NAMALWA (cell line): ENCODE measurements at regions not wholly inside any gene's neighbourhood (a gene's known extent, or its start where the extent isn't known, plus 50 kb on each side); places are given as distances from the start of the nearest gene placed in this dataset.

ENCODE experiments used
- DNase-seq: peaks from one replicate; pipeline ENCODE4 v3.0.0-alpha.2; 2015; ENCODE audit warnings: low spot score

DNA sequence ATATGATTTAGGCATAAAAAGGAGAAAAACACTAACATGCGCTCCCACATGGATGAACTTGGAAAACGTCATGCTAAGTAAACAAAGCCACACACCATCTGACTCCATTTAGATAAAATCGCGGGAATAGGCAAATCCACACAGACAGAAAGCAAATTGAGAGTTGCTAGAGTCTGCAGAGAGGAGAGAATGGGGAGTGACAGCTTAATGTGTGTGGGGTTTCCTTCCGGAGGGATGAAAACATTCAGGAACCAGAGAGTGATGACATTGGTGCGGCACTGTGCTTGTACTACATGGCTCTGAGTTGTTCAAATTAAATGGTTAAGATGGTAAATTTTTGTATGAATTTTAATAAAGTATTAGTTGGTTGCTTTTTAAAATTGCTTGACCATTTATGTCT, 482.9 kb upstream of the AKR1E2 start:
- no peak for DNase-seq

DNA sequence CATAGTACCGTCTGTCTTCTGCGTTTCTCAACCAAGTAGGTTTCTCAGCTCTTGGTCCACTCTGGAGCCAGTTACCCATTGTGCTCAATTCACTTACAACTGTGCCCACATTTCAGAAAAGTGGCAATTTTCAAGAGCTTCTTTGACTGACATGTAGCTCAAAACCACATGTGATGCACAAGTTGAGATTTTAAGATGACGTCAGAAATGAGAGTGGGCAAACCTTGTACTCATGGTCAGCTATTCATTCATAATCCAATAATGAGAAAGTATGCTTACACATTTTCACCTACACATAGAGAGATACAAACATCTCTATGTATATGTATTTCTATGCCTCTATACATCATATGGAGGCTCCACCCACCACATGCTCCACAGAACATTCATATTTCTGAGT, 487.2 kb upstream of the AKR1E2 start:
- no peak for DNase-seq

DNA sequence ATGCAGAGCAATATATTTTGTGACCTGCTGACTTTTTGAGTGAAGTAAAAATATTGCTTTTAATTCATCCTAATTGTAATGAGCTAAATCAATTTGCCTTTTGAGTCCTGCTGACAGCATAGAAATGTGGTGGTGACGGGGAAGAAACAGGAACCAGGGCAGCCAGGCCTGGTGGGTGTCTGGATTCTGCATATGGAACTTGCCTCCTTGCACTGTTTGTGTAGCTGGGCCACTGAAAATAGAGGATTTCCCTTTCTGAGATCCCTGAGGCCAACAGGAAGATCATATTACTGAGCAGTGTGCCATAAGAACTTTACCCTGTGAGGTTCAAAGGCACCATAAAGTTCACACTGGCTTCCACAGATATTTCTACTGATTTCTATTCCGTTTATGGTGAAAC, 488.4 kb upstream of the AKR1E2 start:
- DNase-seq = no peak

DNA sequence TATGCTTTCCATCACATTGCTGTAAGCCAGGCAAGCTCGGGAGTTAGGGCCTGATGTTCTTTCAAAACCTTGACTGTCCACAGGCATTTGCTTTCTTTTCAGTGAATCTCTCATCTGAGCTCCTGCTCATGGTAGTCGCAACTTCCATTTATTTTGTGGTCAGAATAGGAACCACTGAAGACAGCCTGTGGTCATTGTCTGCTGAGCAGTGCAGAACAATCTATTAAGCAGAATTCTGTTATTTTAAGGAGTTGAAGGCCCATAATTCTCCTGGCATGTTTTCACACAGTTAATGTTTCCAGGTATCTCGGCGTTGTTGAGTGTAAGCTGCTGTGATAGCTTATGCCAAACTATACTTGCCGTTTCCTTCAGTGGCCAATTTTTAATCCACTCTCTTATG, 491.1 kb upstream of the AKR1E2 start:
- DNase-seq = no peak

DNA sequence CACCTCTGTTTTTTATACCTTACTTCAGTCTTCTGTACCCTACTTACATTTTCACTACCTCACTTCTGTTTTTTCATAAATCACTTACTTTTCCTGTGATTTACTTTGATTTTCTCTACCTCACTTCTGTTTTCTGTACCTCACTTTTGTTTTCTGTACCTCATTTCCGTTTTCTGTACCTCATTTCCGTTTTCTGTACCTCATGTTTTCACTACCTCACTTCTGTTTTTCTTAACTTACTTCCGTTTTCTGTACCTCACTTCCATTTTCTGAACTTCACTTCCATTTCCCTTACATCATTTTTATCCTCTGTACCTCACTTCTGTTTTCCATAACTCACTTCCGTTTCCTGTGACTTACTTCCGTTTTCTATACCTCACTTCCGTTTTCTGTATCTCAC, 492.0 kb upstream of the AKR1E2 start:
- no peak for DNase-seq

DNA sequence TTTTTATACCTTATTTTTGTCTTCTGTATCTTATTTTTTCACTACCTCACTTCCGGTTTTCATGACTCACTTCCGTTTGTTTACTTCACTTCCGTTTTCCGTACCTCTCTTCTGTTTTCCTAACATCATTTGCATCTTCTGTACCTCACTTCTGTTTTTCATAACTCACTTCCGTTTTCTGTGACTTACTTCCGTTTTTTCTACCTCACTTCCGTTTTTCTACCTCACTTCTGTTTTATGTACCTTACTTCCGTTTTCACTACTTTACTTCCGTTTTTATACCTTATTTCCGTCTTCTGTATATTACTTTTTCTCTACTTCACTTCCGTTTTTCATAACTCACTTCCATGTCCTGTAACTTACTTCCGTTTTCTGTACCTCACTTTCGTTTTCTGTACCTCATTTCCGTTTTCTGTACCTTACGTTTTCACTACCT, 492.5 kb upstream of the AKR1E2 start:
- DNase-seq = peak; percentile 88

DNA sequence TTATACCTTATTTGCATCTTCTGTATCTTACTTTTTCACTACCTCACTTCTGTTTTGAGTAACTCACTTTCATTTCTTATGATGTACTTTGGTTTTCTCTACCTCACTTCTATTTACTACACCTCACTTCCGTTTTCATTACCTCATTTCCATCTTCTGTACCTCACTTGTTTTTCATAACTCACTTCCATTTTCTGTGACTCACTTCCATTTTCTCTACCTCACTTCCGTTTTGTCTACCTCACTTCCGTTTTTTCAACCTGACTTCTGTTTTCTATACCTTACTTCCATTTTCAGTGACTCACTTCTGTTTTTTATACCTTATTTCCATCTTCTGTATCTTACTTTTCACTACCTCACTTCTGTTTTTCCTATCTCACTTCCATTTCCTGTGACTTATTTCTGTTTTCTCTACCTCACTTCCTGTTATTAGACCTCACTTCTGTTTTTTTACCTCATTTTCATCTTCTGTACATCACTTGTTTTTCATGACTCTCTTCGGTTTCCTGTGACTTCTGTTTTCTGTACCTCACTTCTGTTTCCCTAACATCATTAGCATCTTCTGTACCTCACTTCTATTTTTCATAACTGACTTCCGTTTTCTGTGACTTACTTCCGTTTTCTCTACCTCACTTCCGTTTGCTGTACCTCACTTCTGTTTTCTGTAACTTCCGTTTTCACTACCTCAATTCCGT, 493.1 kb upstream of the AKR1E2 start:
- DNase-seq = no peak

DNA sequence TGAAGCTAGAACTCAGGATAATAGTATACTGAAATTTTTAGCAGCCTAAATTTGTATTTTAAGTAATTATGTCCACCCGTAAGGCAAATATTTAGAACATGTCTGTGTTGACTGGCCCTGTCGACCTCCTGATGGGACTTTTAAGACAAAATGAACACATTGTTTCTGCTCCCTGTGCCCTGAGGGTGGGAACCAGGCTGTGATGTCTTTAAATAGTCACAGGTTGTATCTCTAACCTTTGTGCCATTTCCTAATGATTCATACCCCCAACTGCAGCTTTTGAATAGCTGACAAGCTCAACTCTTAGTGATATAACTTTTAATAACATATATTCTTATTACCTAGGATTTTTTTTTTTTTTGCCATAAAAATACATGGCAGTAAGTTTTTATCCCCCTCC, 494.9 kb upstream of the AKR1E2 start:
- no peak for DNase-seq

DNA sequence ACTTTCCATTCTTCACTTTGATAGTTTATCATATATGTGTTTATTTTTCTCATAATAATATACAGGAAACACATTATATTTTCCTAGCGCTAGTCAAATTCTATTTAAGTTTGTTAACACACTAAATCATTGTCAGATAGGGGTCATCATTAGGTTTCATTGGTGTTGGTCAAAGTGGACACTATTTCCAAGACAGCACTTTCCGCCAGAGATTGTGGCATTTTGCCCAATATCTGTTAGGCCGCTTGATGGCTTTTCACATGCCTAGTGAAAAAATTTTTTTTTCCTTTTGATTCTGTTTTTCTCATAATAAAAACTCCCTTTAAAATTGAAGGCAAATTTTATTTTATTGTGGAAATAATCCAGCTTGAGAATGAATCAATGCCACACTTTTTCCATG, 495.4 kb upstream of the AKR1E2 start:
- DNase-seq = no peak

DNA sequence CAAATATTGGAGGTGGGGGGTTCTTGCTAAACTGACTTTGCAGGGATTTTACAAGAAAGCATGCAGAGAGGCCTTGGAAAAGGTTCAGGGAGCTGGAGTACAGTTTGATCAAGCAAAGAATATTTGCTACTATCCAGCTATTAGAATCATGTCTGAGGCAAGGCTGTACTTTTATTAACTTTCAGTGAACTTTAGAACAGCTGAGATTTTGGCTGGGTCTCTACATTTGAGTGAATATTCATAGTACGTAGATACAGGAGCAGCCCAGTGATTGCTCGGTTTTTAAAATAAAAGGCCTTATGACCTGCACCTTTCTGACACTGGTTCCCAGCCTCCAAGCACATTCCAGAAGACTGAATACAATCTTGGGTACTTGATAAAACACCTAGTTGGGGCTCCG, 496.8 kb upstream of the AKR1E2 start:
- no peak for DNase-seq

DNA sequence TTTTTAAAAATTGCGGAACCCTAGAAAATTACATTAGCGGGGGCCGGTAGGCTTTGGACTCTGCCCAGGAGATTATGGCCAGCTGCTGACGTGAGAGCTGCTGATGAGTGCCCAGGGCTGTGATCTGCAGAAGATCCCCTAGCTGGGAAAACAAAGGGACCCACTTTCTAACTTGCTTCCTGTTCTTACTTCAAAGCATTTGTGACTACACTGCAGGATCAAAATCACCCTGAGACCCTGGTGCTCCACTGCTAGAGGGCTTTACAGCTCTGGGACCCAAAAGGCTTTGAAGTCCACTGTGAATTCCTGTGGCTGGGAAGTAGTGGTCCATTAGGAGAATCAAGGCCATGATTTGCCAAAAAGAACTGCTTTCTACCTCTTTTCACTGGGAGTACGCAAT, 499.4 kb upstream of the AKR1E2 start:
- no peak for DNase-seq

DNA sequence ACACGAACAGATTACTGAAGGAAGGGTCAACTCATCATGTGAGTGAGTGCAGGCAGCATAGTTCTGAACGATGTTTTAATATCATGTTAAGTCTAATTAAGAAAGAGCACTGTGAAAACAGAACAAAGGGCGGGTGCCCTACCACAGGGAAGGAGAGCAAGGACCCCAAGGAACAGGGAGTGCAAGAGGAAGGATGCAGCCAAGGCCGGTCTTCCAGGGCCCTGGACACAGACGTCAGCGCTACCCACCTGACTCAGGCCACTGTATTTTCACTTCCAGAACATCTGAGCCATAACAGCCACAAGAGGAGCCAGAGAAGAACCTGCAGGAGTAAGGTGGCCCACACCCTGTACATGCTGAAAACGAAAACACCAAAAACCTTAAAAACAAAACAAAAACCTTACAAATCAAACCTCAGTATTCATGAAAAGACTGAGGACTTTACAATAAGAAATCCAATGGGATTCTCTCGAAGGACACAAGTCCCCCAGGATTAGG, 506.1 kb upstream of the AKR1E2 start:
- DNase-seq = no peak

DNA sequence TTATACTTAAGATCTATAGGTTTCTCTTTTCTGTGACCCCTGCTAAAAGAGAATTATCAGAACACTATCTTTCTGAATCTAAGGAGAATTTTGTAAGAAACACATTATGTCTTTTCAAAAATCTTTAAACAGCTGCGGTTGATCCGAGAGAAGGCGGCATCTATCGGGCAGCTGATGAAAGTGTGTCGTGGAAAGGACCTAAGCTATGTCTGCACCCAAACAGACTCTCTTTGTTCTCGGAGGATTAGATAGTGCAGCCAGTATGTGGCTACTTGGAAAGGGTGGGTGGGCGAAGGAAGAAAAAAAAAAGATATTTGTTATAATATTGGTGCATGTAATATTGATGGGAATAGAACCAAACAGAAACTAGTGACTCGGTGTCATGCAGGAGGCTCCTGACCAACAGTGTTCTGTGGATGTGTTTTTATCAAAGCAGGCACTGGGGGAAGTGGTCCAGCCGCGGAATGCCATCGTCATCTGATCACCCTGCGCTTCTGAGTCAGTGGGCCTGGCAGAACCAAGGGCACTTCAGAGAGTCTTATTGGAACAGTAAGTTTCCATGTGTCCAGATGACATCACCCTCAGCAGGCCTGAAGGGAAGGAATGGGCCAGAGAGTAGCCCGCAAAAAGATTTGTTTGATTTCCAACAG, 509.7 kb upstream of the AKR1E2 start:
- no peak for DNase-seq

DNA sequence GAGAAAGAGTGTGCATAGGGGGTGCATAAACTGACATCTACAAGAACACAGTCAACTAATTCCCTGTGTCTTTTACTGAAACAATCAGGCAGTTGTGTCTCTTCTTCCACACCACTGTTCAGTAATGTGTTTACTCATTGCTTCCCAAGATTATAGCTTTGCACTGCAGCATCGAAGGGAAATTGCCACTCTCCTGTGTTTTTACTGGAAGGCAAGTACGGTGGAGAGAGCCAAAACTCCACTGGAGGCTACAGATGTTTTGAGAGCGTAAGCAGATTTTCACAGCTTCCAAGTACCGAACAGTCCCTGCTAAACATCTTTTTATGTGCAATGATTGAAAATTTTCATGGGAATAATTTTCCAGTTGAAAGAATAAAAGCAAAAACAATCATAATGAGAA, 510.5 kb upstream of the AKR1E2 start:
- DNase-seq = no peak

DNA sequence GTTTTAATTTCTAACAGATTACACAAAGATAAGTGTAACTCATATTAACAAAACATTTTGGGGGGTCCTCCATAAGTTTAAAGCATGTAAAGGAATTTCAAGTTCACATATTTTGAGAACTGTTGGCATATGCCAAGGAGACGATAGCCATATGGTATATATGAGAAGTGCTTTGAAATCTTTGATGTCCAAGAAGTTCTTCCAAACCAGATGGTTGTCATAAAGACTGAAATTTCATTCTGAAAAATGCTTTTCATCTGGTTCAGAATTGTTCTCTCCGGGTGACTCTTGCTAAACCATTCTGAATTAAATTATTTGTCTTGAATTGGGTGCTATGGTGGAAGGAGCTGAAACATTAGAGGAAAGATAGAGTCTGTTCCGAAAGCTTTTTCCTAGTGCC, 513.0 kb upstream of the AKR1E2 start:
- no peak for DNase-seq

DNA sequence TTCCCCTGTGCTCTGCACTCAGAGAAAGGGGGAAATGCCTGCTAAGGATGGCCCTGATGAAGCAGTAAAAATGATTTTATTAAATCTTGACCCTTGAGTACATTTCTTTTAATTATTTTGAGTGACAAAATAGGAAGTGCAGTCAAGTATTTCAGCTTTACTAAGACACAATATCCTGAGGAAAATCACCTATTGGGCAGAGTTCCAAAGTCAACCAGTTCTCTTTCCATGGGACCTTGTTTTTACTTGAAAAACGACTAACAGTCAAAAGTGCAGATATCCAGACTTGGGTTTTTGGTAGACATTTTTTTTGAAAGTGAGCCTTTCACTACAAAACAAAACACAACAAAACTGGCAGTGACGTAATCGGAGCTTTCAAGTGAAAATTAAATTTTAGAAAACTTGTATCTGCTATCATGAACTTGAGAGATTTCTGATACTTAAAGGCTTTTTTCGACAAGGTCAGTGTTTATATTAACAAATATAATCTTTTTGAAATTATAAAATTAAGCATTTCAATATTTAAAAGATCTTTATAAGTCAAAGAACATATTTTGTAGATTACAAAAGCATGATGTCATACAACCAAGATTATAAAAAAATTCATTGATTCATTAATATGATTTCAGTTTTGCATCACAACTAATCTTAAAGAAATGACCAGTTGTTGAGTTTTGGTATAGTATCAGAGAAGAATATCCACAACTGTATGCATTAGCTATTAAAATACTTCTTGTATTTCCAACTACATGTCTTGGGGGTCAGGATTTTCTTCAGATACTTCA, 513.8 kb upstream of the AKR1E2 start:
- DNase-seq = no peak

DNA sequence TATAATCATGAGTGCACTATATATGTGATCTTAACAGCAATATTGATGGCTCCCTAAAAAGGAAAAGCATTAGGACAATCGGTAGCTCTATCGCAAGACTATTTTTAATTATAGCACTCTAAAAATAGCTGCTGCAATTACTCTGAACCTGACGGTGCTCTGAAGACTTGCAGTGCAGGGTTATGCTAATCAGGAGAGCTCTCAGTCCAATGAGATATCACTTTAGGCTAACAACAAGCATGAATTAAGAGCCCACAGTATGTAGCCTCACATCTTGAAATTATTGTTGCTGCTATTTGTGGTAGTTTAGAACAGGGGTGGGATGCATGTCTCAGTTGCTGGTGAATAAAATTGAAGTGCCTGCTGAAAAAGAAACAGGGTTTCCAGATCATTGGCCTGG, 515.8 kb upstream of the AKR1E2 start:
- DNase-seq = no peak

DNA sequence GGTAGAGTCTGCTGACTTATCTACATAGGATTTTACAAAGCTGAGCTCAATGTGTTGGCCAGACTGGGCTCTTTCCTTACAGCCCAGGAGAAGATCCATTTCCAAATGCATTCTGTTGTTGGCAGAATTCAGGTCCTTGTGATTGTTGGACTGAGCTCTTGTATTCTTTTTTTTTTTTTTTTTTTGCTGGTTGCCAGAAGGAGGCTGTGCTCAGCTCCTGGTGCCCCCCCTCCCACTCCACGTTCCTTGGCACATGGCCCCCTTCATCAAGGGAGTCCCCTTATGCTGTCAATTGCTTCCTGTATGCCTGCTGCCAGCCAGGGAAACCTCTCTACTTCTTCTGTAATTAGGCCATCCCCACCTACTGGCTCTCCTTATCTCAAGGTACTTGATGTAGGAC, 518.1 kb upstream of the AKR1E2 start:
- DNase-seq = no peak

DNA sequence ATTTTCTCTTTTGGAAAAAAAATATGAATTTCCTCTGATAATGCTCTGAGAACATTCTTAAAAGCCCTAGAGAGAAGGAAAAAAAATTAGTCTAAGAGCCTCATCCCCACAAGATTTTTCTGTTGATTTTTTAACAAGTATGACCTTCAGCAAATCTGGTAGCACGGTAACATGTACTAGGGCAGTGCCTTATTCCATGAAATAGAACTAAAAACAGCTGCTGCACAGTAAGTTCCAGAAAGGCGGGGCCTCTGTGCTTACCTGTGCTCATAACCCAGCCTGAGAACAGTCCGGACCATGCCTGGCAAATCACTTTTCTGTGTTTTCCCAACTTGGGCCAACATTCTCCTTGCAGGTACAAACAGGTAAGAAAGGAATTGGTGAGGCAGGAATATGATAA, 519.1 kb upstream of the AKR1E2 start:
- no peak for DNase-seq

DNA sequence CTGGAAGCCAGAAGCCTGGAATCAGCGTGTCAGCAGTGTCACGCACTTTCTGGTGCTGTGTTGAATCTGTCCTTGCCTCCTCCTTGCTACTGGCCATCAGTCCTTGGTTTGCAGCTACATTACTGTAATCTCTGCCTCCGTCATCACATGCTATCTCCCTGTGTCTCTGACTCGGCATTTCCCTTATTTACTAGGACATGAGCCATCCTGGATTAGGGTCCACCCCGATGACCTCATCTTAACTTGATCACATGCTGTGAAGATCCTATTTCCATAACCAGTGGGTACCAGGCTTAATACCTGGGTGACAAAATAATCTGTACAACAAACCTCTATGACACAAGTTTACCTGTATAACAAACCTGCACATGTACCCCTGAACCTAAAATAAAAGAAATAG, 518.0 kb upstream of the KLF6 start:
- no peak for DNase-seq

DNA sequence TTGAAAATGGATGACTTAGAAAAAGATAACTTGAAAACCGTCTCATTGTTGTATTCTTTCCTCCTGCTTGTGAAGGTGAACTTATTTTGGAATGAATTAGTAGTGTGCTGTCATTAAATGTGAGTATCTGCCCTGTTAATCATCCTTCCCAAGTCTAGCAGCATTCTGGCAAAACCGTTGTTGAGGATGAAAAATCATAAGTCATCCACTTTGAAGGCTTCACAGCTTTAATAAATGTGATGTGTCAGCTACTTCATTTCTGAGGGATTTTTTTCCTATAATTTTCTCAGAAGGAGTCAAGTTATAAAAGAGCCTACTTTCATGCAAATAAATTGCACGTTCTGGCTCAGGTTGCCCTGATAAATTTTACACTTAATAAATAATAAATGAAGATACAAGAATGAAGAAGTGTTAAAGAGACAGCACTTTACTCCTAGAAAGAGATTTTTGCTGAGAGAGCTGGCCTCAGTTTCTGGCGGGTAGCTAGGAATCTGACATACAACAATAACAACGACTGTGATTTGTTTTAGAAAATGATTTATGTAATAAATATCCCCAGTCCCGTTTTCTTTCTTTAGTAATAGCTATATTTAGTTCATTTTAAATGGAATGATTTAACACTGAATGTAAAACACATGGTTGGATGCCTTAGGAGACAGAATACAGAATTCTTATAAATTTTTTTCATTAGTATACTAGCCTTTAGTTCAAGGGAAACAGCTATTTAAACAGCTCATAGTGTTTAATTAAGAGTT, 516.5 kb upstream of the KLF6 start:
- DNase-seq = no peak

DNA sequence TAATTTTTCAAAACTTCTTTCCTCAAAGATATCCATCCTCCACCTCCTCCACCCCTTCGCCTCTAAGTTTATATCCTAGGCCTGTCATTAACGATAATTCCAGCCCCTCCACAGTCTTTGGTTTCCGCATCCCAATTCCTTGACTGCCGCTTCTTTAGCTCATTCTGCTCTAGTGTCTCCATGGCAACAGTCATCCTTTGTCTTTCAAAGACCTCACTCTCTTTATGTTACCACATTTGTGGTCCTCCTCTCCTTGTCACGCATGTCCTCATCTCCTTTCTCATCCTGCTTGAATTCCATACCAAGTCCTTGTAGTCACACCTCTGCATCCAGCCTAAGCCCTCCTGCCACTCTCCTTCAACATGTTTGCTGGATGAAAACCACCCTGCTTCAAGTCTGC, 511.2 kb upstream of the KLF6 start:
- DNase-seq = no peak
